ENCODE measurements at regions not wholly inside any gene's neighbourhood (a gene's known extent, or its start where the extent isn't known, plus 50 kb on each side); places are given as distances from the start of the nearest gene placed in this dataset.
"Not testable (repeated sequence)": the region's sequence is repeated elsewhere in the genome, so short reads cannot be mapped to it uniquely, and the experiment has no call there.

GRCh38 chr10:35933940-35934641 lies 292.0 kb upstream of the FZD8 start:
- no peaks in the 10 kb centered on the region for H3K27me3 ChIP-seq
- DNase-seq = no peak

DNA sequence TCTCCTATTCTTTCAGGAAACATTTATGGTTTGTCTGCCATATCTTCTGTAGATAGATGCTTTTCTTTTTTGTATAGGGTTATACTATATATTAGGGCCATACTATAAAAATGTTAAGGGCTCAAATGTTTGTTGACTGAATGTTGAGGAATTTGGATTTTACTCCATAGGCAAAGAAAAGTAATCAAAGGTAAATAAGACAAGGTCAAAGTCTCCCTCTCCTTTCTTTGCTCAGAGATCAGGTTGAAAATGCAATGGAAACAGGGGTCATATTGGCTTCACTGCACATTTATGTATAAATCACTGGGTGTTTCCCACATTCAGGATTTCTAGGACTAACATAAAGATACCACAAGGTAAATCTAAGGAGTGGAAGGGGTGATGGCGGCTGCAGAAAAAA lies 291.4 kb upstream of the FZD8 start:
- Histone ChIP-seq H3K4me3 (no peak overlapping the region), H3K36me3 (no peaks in the 10 kb centered on the region), H3K27ac (no peak overlapping the region), H3K27me3 (no peaks in the 10 kb centered on the region), H3K4me1 (no peaks in the 10 kb centered on the region), H3K9me3 (no peaks in the 10 kb centered on the region)
- TF ChIP-seq CTCF (IDR thresholded peaks at IDR 0.05) = no peak
- TF ChIP-seq POLR2A (IDR thresholded peaks at IDR 0.05) = no peak
- no peak for DNase-seq

More at GRCh38 chr10:35933940-35934641, 292.0 kb upstream of the FZD8 start:
- Histone ChIP-seq H3K9me3 (no peaks in the 10 kb centered on the region), H3K4me1 (no peaks in the 10 kb centered on the region), H3K36me3 (no peaks in the 10 kb centered on the region), H3K27ac (no peak overlapping the region), H3K4me3 (no peak overlapping the region)
- no peak for TF ChIP-seq POLR2A (IDR thresholded peaks at IDR 0.05)
- TF ChIP-seq CTCF (IDR thresholded peaks at IDR 0.05) = no peak

GRCh38 chr10:35929962-35930361 lies 287.9 kb upstream of the FZD8 start:
- H3K27ac ChIP-seq, H3K27me3 ChIP-seq, H3K4me1 ChIP-seq, DNase-seq, H3K9me3 ChIP-seq, H3K36me3 ChIP-seq, H3K4me3 ChIP-seq: not testable (repeated sequence)

DNA sequence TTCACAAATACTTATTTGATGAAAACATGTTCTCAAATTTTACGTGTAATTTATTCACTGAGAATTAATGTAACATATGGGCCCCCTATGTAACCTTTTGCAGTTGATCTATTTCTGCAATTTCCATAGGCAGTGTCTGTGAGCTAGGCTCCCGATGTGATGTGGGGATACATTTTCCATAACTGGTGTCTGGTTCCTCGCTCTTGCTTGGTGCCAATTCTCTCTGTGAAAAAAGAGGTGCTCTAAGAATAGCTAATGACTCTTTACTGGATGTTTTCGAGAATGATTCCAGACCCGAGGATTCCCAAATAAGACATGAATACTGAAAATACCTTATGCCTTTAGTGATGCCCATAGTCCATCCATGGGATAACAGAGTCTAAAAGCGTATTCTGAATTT lies 286.7 kb upstream of the FZD8 start:
- Histone ChIP-seq H3K27ac (no peak overlapping the region), H3K4me1 (no peaks in the 10 kb centered on the region), H3K27me3 (no peaks in the 10 kb centered on the region), H3K4me3 (no peak overlapping the region), H3K36me3 (no peaks in the 10 kb centered on the region), H3K9me3 (no peaks in the 10 kb centered on the region)
- DNase-seq = no peak
- no peak for TF ChIP-seq CTCF (IDR thresholded peaks at IDR 0.05)
- no peak for TF ChIP-seq POLR2A (IDR thresholded peaks at IDR 0.05)

DNA sequence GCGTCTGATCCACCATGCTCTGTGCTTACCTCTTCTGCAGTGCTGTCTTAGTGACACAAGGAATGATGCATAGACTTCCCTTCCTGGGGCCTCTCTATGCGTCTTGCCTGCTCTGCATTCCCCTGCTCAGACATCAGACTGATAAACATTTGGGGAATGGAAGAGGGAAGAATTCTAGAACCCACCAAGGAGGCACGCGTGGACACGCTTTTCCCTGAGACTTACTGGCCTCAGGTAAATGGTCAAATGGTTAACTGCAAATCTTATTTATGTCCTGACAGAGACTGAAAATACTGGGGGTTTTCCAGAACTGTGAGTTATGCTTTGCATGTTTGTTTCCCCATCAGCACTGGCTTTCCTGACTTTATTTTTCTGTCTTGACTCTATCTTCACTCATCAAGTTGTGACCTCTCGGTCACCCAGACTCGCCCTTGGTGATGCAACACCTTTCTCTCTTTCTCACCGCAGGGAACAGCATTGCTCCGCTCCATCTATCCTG lies 285.9 kb upstream of the FZD8 start:
- Histone ChIP-seq H3K27ac (no peak overlapping the region), H3K4me1 (no peaks in the 10 kb centered on the region), H3K27me3 (no peaks in the 10 kb centered on the region), H3K4me3 (no peak overlapping the region), H3K9me3 (no peaks in the 10 kb centered on the region), H3K36me3 (no peaks in the 10 kb centered on the region)
- no peak for TF ChIP-seq POLR2A (IDR thresholded peaks at IDR 0.05)
- TF ChIP-seq CTCF (IDR thresholded peaks at IDR 0.05) = no peak
- no peak for DNase-seq

- Histone ChIP-seq H3K4me3 (no peak overlapping the region), H3K4me1 (no peaks in the 10 kb centered on the region), H3K27me3 (no peaks in the 10 kb centered on the region), H3K27ac (no peak overlapping the region), H3K36me3 (no peaks in the 10 kb centered on the region), H3K9me3 (no peaks in the 10 kb centered on the region)
- TF ChIP-seq CTCF (IDR thresholded peaks at IDR 0.05) = no peak
- no peak for TF ChIP-seq POLR2A (IDR thresholded peaks at IDR 0.05)
- DNase-seq = no peak
Observed at GRCh38 chr10:35927341-35927740, 285.2 kb upstream of the FZD8 start.

All from Peyer's patch (tissue), 4 donors.